HepG2 (cell line): ENCODE measurements at regions not wholly inside any gene's neighbourhood (a gene's known extent, or its start where the extent isn't known, plus 50 kb on each side); places are given as distances from the start of the nearest gene placed in this dataset.

Source experiments
- ATAC-seq: fragments of 200-7000 bp; cut with Tn5 transposase; 3 replicates; pipeline ENCODE4 v1.9.1; 2020; ENCODE audit warnings: mild to moderate bottlenecking, moderate library complexity
- BruUV-seq: library from RNA; stranded (reverse); fragments of 400-500 nt; replicated peaks from 2 replicates; lab custom pipeline; 2021; lab: Mats Ljungman, UMichigan
- CTCF ChIA-PET: fragments of 300-600 bp; formaldehyde crosslinking; extraction: SDS; loops from one replicate; lab custom pipeline; 2021; ENCODE audit warnings: low total read pairs, inconsistent platforms, low intra/inter-chr PET ratio; lab: Yijun Ruan, JAX
- POLR2A ChIA-PET: fragments of 350-600 bp; sonication (Branson Sonifier 250); formaldehyde crosslinking; loops from one replicate; lab custom pipeline; 2020; ENCODE audit warnings: antibody characterized with exemption, inconsistent platforms; lab: Yijun Ruan, JAX
- DNase-seq: peaks from one replicate; pipeline ENCODE4 v3.0.0-alpha.2; 2015; ENCODE audit warnings: low spot score
- FAIRE-seq: peaks from 3 replicates; lab custom pipeline; 2011; peaks lifted over from hg19 to GRCh38; lab: Jason Lieb, UNC
- H2AFZ ChIP-seq: one replicate; pipeline ENCODE4 v1.6.1; 2011; ENCODE audit warnings: low read length, inconsistent platforms
- H3K27ac ChIP-seq: fragments of 300-600 bp; 3 replicates; pipeline ENCODE4 v1.8.0; 2011; ENCODE audit warnings: mixed run types, mild to moderate bottlenecking, mixed read lengths, low read length, inconsistent platforms; ENCODE audit not compliant: insufficient read depth; ENCODE audit errors: extremely low read length
- H3K27me3 ChIP-seq, 2 experiments: fragments of 200-600 bp in 1 of 2; 2 replicates in 1 of 2; 3 replicates in 1 of 2; pipeline versions ENCODE4 v1.6.0 to v1.8.0; 2011; ENCODE audit warnings: low read length in 2 of 2, mild to moderate bottlenecking in 2 of 2, moderate library complexity in 2 of 2, inconsistent platforms in 1 of 2; ENCODE audit not compliant: insufficient read depth in 2 of 2, control insufficient read depth in 1 of 2
- H3K36me3 ChIP-seq, 2 experiments: fragments of 200-600 bp in 1 of 2; replicated peaks in 1 of 2; 2 replicates in 1 of 2; 3 replicates in 1 of 2; pipeline versions ENCODE4 v1.5.1 to v1.8.0; 2011; ENCODE audit warnings: low read length in 2 of 2, inconsistent platforms in 1 of 2; ENCODE audit not compliant: insufficient read depth in 2 of 2, control insufficient read depth in 1 of 2
- H3K4me1 ChIP-seq: 2 replicates; pipeline ENCODE4 v1.5.1; 2012; ENCODE audit warnings: low read length, inconsistent platforms; ENCODE audit not compliant: insufficient read depth
- H3K4me2 ChIP-seq: 2 replicates; pipeline ENCODE4 v1.6.0; 2011; ENCODE audit warnings: low read depth, low read length, inconsistent platforms
- H3K4me3 ChIP-seq, 3 experiments: fragments of 200-600 bp in 1 of 3; sonication (generic), shearing (Covaris generic) in 1 of 3; replicated peaks in 1 of 3; 2 replicates each; pipeline ENCODE4 v1.5.1; 2011 to 2016; ENCODE audit warnings: low read length in 3 of 3, inconsistent platforms in 2 of 3, low read depth in 2 of 3, mild to moderate bottlenecking in 2 of 3, control low read depth in 1 of 3, mixed read lengths in 1 of 3; ENCODE audit not compliant: insufficient read depth in 1 of 3
- H3K79me2 ChIP-seq: one replicate; pipeline ENCODE4 v1.6.1; 2011; ENCODE audit warnings: low read length, inconsistent platforms; ENCODE audit not compliant: insufficient read depth
- H3K9ac ChIP-seq: 2 replicates; pipeline ENCODE4 v1.6.0; 2011; ENCODE audit warnings: mild to moderate bottlenecking, low read depth, low read length, inconsistent platforms; ENCODE audit not compliant: insufficient read depth
- H3K9me3 ChIP-seq: 2 replicates; pipeline ENCODE4 v1.5.1; 2012; ENCODE audit warnings: mild to moderate bottlenecking, low read length
- H4K20me1 ChIP-seq: 2 replicates; pipeline ENCODE4 v1.6.0; 2011; ENCODE audit warnings: inconsistent platforms, mild to moderate bottlenecking, low read length, moderate library complexity; ENCODE audit not compliant: insufficient read depth
- ARHGAP35 ChIP-seq: sonication (generic); formaldehyde crosslinking; IDR thresholded peaks from 2 replicates; pipeline ENCODE4 v1.9.0; 2022; ENCODE audit warnings: mild to moderate bottlenecking, inconsistent platforms, moderate library complexity, missing genetic modification reagents, borderline replicate concordance
- BHLHE40 ChIP-seq: IDR thresholded peaks from 2 replicates; pipeline ENCODE4 v1.6.1; 2011; ENCODE audit warnings: low read length, improper control_type of control experiment
- CEBPB ChIP-seq: IDR thresholded peaks from 2 replicates; pipeline ENCODE4 v1.6.1; 2011; ENCODE audit warnings: low read depth, low read length, improper control_type of control experiment, borderline replicate concordance
- CERS6 ChIP-seq: sonication (generic); formaldehyde crosslinking; IDR thresholded peaks from 2 replicates; pipeline ENCODE4 v1.5.0; 2020; ENCODE audit warnings: missing genetic modification reagents
- CREB1 ChIP-seq, 2 experiments: fragments of 450-650 bp in 1 of 2; IDR thresholded peaks; 2 replicates each; pipeline ENCODE4 v1.6.1; 2016 to 2017; ENCODE audit warnings: control low read depth in 1 of 2, mild to moderate bottlenecking in 1 of 2, missing compliant biosample characterization in 1 of 2, missing genetic modification characterization in 1 of 2
- CREBL2 ChIP-seq: sonication (generic); formaldehyde crosslinking; IDR thresholded peaks from 2 replicates; pipeline ENCODE4 v1.8.1; 2023; ENCODE audit warnings: missing genetic modification reagents, mild to moderate bottlenecking, borderline replicate concordance
- E2F2 ChIP-seq: sonication (generic); formaldehyde crosslinking; IDR thresholded peaks from 2 replicates; pipeline ENCODE4 v1.4.0; 2020; ENCODE audit warnings: missing genetic modification reagents, borderline replicate concordance
- FOSL2 ChIP-seq: sonication (generic); formaldehyde crosslinking; IDR thresholded peaks from 2 replicates; pipeline ENCODE4 v1.4.0; 2020; ENCODE audit warnings: missing genetic modification reagents
- GFI1 ChIP-seq: sonication (generic); formaldehyde crosslinking; IDR thresholded peaks from 2 replicates; pipeline ENCODE4 v1.5.0; 2020; ENCODE audit warnings: missing genetic modification reagents, mild to moderate bottlenecking, borderline replicate concordance
- HDAC2 ChIP-seq: sonication (generic); formaldehyde crosslinking; IDR thresholded peaks from 2 replicates; pipeline ENCODE4 v1.4.0; 2020; ENCODE audit warnings: missing genetic modification reagents
- KMT2B ChIP-seq: IDR thresholded peaks from 2 replicates; pipeline ENCODE4 v1.6.1; 2016; ENCODE audit warnings: missing genetic modification reagents, missing compliant biosample characterization
- NPAS2 ChIP-seq: sonication (generic); formaldehyde crosslinking; IDR thresholded peaks from 2 replicates; pipeline ENCODE4 v1.8.0; 2022; ENCODE audit warnings: mild to moderate bottlenecking, missing genetic modification reagents, borderline replicate concordance
- PLRG1 ChIP-seq: fragments of 450-650 bp; conservative IDR thresholded peaks from 2 replicates; pipeline ENCODE4 v1.6.1; 2016
- POLR2AphosphoS5 ChIP-seq: IDR thresholded peaks from 2 replicates; pipeline ENCODE4 v1.6.1; 2012; ENCODE audit warnings: low read depth, low read length
- SKI ChIP-seq: fragments of 450-650 bp; IDR thresholded peaks from one replicate; pipeline ENCODE4 v1.6.1; 2018; ENCODE audit warnings: mild to moderate bottlenecking; ENCODE audit not compliant: partially characterized antibody
- SNAI1 ChIP-seq: sonication (generic); formaldehyde crosslinking; IDR thresholded peaks from 2 replicates; pipeline ENCODE4 v1.5.0; 2020; ENCODE audit warnings: mild to moderate bottlenecking, missing genetic modification reagents, borderline replicate concordance
- TFE3 ChIP-seq: IDR thresholded peaks from 2 replicates; pipeline ENCODE4 v1.6.1; 2016
- ZNF17 ChIP-seq: sonication (generic); formaldehyde crosslinking; IDR thresholded peaks from 2 replicates; pipeline ENCODE4 v1.5.0; 2020; ENCODE audit warnings: mild to moderate bottlenecking, missing genetic modification reagents
- ZNF546 ChIP-seq: sonication (generic); formaldehyde crosslinking; conservative IDR thresholded peaks from 2 replicates; pipeline ENCODE4 v1.8.1; 2023; ENCODE audit warnings: mild to moderate bottlenecking, missing genetic modification reagents
- WGBS: methylation state at CpG from one replicate; pipeline ENCODE4 v1.1.6; 2017; ENCODE audit warnings: low lambda C conversion rate; 5-methylcytosine and 5-hydroxymethylcytosine counted together
- in situ Hi-C: cut with HindIII; loops from 2 replicates; pipeline ENCODE4 v1.10.0; 2017; ENCODE audit warnings: low pct_unique_long_range_greater_than_20kb; ENCODE audit not compliant: extremely low pct_ligation_motif_present
- intact Hi-C: fragments of 100-400 bp; cut with micrococcal nuclease; formaldehyde crosslinking; loops from one replicate; pipeline ENCODE4 v1.10.0; 2022; ENCODE audit not compliant: unreplicated experiment

- intact Hi-C loops = no loop called here
- ChIA-PET POLR2A (no interaction called here), CTCF (no interaction called here)
- FAIRE-seq = no peak
- WGBS = 2% methylated on average over 5 of the region's 5 CpGs
- no TSS peak for BruUV-seq
- ATAC-seq = no peak; the same call in 2 of the 3 replicates
- Histone ChIP-seq H3K9ac (no peak overlapping the region), H3K4me3 (no peak overlapping the region), H3K36me3 (no peaks in the 10 kb centered on the region), H2AFZ (no peak overlapping the region), H4K20me1 (no peaks in the 10 kb centered on the region), H3K4me1 (no peaks in the 10 kb centered on the region), H3K9me3 (no peaks in the 10 kb centered on the region), H3K4me2 (no peak overlapping the region), H3K27ac (no peak overlapping the region), H3K27me3 (no peaks in the 10 kb centered on the region), H3K79me2 (no peaks in the 10 kb centered on the region)
- TF ChIP-seq CREBL2 (CRISPR knock-in tag) (no peak), POLR2AphosphoS5 (no peak), BHLHE40 (0 out of 2 replicates have a peak, but pooled peaks have one; percentile 11), E2F2 (no peak), CEBPB (peak; percentile 63), SKI (no peak), TFE3 (CRISPR knock-in tag) (no peak), GFI1 (CRISPR knock-in tag) (no peak), SNAI1 (CRISPR knock-in tag) (no peak), HDAC2 (CRISPR knock-in tag) (no peak), FOSL2 (CRISPR knock-in tag) (peak; percentile 68), NPAS2 (CRISPR knock-in tag) (no peak), ARHGAP35 (CRISPR knock-in tag) (no peak), PLRG1 (no peak), ZNF17 (CRISPR knock-in tag) (no peak), ZNF546 (CRISPR knock-in tag) (no peak), CERS6 (CRISPR knock-in tag) (no peak), CREB1 (IDR thresholded peaks at IDR 0.05) (0 out of 2 replicates have a peak, but pooled peaks have one; percentile 14), CREB1 (CRISPR knock-in tag; IDR thresholded peaks at IDR 0.05) (no peak), KMT2B (CRISPR knock-in tag) (no peak)
- DNase-seq = peak; percentile 25
- in situ Hi-C loops = no loop called here
These were observed 682.1 kb upstream of the SOX9 start for GRCh38 chr17:71438631-71439146.
